Neutrophil (primary cell): ENCODE measurements at regions not wholly inside any gene's neighbourhood (a gene's known extent, or its start where the extent isn't known, plus 50 kb on each side); places are given as distances from the start of the nearest gene placed in this dataset.
"Not testable (repeated sequence)": the region's sequence is repeated elsewhere in the genome, so short reads cannot be mapped to it uniquely, and the experiment has no call there.

Source experiments
- H3K27ac ChIP-seq: fragments of 200-600 bp; sonication (generic); 2 replicates; pipeline ENCODE4 v1.5.1; 2016; ENCODE audit warnings: mild to moderate bottlenecking, moderate library complexity
- H3K27me3 ChIP-seq: fragments of 200-600 bp; sonication (generic); 2 replicates; pipeline ENCODE4 v1.6.0; 2016; ENCODE audit warnings: mild to moderate bottlenecking
- H3K36me3 ChIP-seq: fragments of 200-600 bp; sonication (generic); 2 replicates; pipeline ENCODE4 v1.5.1; 2017
- H3K4me1 ChIP-seq, 2 experiments: fragments of 200-600 bp in 1 of 2; sonication (generic) in 1 of 2; 1 replicate in 1 of 2; 2 replicates in 1 of 2; pipeline versions ENCODE4 v1.5.1 to v1.6.1; 2013 to 2016; ENCODE audit warnings: low read depth in 1 of 2, low read length in 1 of 2, mild to moderate bottlenecking in 1 of 2, moderate library complexity in 1 of 2; ENCODE audit not compliant: control insufficient read depth in 1 of 2, insufficient read depth in 1 of 2
- H3K4me3 ChIP-seq, 2 experiments: fragments of 200-600 bp in 1 of 2; sonication (generic) in 1 of 2; 1 replicate in 1 of 2; 2 replicates in 1 of 2; pipeline ENCODE4 v1.5.1; 2013 to 2016; ENCODE audit warnings: low read depth in 1 of 2, low read length in 1 of 2, mild to moderate bottlenecking in 1 of 2, moderate library complexity in 1 of 2
- H3K9me3 ChIP-seq: fragments of 200-600 bp; sonication (generic); 2 replicates; pipeline ENCODE4 v1.5.1; 2016
- CTCF ChIP-seq: fragments of 200-600 bp; sonication (generic); IDR thresholded peaks from 2 replicates; pipeline ENCODE4 v1.5.1; 2016; ENCODE audit warnings: antibody characterized with exemption

- peaks cover 4 to 16% of the 10 kb centered on the region in 2 experiments for H3K4me1 ChIP-seq
- no peak overlapping the region for H3K27ac ChIP-seq
- H3K4me3 ChIP-seq: no peak overlapping the region
- TF ChIP-seq CTCF: no peak
- H3K36me3 ChIP-seq: no peaks in the 10 kb centered on the region
- H3K27me3 ChIP-seq: no peaks in the 10 kb centered on the region
- H3K9me3 ChIP-seq: no peaks in the 10 kb centered on the region
Measured at GRCh38 chr1:234891427-234891826, 237.2 kb downstream of the TOMM20 start.

- no peak for TF ChIP-seq CTCF
- no peaks in the 10 kb centered on the region for H3K9me3 ChIP-seq
- no peak overlapping the region for H3K27ac ChIP-seq
- H3K4me1 ChIP-seq: peaks cover 9 to 19% of the 10 kb centered on the region in 2 experiments
- no peak overlapping the region for H3K4me3 ChIP-seq
- H3K36me3 ChIP-seq: no peaks in the 10 kb centered on the region
- H3K27me3 ChIP-seq: no peaks in the 10 kb centered on the region
Measured at GRCh38 chr1:234889643-234890042, 239.0 kb downstream of the TOMM20 start.

- H3K27me3 ChIP-seq, H3K4me3 ChIP-seq, H3K27ac ChIP-seq, H3K36me3 ChIP-seq, H3K9me3 ChIP-seq: not testable (repeated sequence)
- peaks cover 9 to 11% of the 10 kb centered on the region in 2 experiments for H3K4me1 ChIP-seq
Measured at GRCh38 chr1:234888247-234888646, 240.4 kb downstream of the TOMM20 start.

- no peak overlapping the region for H3K27ac ChIP-seq
- no peak for TF ChIP-seq CTCF
Measured at GRCh38 chr1:234887016-234887900, 241.4 kb downstream of the TOMM20 start.

GRCh38 chr1:234886081-234886984, 242.3 kb downstream of the TOMM20 start:
- H3K27ac ChIP-seq: no peak overlapping the region
- H3K4me1 ChIP-seq: peaks cover 9 to 11% of the 10 kb centered on the region in 2 experiments
- H3K9me3 ChIP-seq: no peaks in the 10 kb centered on the region
- no peak overlapping the region for H3K4me3 ChIP-seq
- no peaks in the 10 kb centered on the region for H3K27me3 ChIP-seq
- no peak for TF ChIP-seq CTCF
- no peaks in the 10 kb centered on the region for H3K36me3 ChIP-seq

More at GRCh38 chr1:234887016-234887900, 241.4 kb downstream of the TOMM20 start:
- Histone ChIP-seq H3K27me3 (no peaks in the 10 kb centered on the region), H3K9me3 (no peaks in the 10 kb centered on the region), H3K36me3 (no peaks in the 10 kb centered on the region), H3K4me1 (peaks cover 9 to 11% of the 10 kb centered on the region in 2 experiments), H3K4me3 (no peak overlapping the region)
